HT-29 (cell line): ENCODE measurements at regions not wholly inside any gene's neighbourhood (a gene's known extent, or its start where the extent isn't known, plus 50 kb on each side); places are given as distances from the start of the nearest gene placed in this dataset.
"Not testable (repeated sequence)": the region's sequence is repeated elsewhere in the genome, so short reads cannot be mapped to it uniquely, and the experiment has no call there.

Experiments
- DNase-seq: peaks from one replicate; pipeline ENCODE4 v3.0.0-alpha.2; 2015; ENCODE audit warnings: low spot score

DNA sequence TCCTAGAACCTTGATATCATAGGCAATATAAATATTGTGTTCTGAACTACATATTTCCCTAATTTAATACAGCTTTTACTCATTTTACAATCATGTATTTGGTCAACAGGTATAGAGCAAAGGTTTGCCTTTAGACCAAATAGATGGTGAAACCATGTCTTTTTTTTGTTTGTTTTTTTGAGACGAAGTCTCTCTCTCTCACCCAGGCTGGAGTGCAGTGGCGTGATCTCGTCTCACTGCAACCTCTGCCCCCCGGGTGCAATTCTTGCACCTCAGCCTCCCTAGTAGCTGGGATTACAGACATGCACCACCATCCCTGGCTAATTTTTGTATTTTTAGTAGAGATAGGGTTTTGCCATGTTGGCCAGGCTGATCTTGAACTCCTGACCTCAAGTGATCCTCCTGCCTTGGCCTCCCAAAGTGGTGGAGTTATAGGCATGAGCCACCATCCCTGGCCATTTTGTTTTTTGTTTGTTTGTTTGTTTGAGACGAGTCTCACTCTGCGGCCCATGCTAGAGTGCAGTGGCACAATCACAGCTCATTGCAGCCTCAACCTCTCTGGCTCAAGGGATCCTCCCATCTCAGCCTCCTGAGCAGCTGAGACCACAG is 243.7 kb upstream of the FOXN3 start:
- DNase-seq: not testable (repeated sequence)

DNA sequence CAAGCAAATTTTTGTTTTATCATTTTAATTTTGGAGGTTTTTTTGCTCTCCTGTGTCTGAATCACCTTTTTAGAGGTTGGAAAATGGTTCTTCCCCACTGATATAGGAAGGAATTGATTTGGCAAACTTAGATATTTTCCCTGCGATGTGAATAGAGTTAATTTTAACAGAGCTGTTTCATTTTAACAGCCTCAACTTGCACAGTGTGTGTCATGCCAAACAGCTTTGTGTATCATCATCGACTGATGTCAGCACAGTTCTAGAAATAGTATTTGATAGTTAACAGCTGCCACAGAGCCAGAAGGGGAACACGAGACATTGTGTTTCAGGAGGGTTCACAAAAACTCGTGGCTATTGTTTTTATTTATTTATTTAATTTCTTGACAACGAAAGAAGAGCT is 243.1 kb upstream of the FOXN3 start:
- no peak for DNase-seq

DNA sequence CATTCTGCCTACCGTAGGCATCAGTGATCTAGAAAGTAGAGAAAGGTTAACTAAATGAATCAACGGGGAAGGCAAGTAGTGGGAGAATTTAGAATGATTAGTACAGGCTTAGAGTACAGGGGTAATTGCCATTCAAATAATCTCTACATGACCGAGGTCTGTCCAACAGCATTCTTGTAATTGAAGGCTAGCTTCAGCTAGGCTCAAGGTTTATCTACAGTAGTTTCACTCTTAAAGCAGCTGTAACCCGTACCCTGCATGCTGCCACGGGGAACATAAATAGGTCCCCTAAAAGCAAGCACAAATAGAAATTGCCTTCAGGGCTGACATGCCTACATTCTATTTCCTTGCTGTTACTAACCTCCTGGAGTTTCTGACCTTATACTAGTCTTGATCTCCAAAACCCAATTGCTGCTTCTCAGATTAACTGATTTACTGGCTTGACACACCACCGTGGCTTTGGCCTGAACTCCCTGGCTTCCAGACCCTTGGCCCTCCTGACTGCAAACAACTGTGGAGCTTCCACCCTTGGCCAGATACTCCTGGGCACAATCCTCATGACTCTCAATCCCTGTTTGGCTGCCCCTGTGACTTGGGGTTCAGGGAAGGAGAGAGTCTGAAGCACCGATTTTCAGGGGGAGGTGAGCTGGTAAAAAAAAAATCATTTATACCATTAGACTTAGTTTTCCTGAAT is 242.1 kb upstream of the FOXN3 start:
- no peak for DNase-seq

DNA sequence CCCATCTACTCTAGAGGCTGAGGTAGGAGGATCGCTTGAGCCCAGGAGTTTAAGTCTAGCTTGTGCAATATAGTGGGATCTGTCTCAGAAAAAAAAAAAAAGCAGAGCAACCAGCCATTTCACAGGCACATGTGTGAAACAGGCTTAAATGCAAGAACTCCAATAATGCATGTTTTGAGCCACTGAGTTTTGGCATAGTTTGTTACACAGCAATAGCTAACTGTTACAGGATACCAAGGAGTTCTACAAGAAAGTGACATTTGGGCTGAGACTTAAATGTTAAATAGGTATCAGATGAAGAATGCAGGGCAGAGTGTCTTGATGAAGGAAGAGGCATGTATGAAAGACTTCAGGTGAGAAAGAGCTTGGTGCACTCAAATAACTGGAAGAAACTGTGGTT is 240.0 kb upstream of the FOXN3 start:
- no peak for DNase-seq

DNA sequence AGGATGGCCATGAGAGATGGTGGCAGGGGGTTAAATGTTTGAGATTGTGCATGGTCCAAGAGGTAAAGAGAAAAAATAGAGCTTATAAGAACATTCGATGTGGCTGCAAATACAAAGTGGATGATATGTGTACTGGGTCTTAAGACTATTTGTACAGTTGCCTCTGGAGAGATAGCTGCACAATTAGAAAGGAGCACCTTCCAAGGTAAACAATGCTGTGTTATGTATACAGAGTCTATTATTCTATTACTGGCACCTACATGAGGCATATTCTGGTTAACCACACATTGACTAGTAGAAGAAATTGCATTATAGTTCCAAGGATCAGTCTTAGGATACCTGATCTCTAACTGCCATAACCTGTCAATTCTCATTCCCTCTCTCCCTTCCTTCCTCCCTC is 238.0 kb upstream of the FOXN3 start:
- no peak for DNase-seq

DNA sequence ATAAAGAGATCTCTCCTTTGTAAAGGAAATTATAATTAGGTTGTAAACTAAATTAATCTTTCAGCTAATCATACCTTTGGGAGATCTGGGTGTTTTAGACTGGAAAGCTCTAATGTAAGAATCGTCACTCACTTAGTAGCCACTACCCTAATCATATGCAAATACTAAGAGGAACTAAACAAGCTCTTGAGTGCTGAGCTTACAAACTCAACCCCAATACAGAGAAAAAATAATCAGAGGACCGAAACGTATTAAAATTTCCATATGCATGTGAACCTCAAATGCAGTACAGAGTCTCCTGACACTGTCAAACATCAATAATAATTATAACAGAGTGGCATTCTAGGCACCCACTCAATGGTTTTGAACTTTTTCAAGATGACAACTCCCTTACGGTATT is 235.3 kb upstream of the FOXN3 start:
- DNase-seq: no peak

DNA sequence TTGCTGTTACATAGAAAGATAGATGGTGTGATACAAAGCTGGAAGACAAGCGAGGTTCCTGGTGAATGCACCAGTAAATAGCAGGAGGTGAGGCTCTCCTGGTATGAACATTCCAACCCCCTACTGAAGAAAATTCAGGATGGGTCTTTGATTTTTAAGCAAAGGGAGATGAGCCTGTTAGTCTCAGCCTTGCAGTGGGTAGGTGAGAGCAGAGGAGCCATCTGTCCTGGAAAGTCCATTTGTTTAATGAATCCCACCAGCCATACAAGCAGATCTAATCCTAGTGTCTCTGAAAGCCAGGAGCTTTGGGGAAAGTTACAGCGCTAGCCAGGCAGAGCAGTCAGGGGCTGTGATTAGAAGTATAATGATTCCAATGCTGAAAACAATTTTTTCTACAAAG is 234.8 kb upstream of the FOXN3 start:
- no peak for DNase-seq

DNA sequence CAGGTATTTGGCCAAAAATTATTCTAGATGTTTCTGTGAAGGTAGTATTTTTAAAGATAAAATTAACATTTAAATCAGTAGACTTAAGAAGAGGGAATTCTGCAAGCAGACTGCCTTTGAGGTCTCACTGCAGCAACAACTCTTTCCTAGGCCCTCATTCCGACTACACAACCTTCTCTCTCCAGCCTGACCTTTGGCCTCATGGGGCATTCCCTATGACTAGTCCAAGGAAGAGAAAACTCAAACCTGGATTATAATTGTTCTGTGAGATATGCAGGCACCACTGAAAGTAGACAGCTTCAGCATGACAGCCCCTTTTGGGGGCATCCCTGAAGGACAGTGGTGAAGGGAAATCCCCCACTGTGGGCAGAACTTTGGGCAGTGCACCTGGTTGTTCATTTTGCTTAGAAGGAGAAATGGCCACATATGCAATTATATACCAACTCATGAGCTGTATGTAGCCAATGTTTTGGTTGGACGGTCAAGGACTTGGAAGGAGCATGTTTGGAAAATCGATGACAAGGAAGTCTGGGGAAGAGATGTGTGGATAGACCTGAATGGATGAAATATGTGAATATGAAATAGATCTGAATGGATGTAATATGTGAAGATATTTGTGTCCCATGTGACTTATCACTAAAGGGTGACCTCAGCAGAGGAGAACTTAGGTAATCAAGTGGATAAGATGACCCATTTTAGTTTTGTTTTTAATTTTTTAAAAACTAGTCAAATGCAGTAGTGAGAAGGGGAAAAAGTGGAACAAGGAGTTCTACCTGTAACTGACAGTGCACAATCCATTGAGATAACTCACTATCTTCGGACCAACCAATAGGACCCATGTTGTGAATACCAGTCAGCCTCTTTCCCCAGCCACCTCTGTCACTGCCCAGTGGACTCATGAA is 233.3 kb upstream of the FOXN3 start:
- no peak for DNase-seq

DNA sequence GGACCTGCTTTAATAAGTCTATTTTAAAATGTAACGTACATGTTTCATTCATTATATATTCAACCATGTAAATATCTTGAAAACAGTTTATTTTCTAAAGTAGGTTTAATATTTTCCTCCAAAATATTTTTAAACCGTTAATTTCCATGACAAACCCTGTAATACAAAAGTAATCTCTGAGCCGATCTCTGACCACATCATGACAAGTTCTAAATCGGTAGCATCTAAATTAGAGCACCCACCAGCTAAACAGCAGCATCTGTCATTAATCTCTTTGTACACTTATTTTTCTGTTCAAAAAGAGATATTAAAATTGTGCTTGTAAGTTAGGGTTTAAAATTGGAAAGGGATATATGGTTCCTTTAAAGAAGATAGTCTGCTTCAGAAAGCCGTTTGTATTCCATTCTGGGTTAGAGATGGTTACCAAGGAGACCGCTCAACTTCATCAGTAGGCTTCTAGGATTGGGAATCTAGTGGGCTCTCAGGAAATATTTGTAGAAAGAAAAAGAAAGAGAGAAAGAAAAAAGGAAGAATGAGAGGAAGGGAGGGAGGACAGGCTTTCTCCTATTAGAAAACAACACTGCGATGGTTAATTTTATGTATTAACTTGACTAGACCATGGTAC is 232.5 kb upstream of the FOXN3 start:
- DNase-seq: no peak

DNA sequence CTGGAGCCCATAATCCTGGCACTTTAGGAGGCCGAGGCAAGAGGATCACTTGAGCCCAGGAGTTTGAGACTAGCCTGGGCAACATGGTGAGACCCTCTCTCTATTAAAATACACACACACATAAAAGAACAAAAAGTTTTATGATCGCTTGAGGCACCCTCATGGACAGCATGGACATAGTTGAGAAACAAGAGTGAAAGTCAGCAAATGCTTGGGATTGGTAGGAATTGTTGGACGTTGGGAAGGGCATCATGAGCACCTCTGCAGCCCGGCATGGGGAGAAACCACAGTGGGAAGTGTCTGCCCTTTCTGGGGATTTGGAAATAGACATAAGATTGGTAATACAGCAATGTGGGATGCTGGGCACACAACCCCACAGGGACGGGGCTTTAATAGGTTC is 231.9 kb upstream of the FOXN3 start:
- DNase-seq: no peak

DNA sequence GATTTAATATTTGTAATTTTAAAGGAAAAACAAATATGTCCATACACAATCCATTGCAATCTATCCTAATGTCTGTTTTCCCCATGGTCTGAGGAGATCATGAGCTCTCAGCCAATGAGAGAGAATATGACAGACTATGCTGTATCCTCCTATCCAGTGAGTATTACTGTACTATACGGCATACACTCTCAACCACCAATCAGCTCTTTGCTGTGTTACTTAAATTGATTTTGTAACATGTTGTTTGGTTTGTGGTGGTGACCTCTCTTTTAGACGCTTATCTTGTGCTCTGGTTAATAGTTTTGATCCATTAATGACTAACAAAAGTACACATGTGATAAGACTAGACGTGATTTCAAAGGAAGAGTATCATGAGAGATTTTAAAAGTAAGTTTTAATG is 231.5 kb upstream of the FOXN3 start:
- DNase-seq: no peak

DNA sequence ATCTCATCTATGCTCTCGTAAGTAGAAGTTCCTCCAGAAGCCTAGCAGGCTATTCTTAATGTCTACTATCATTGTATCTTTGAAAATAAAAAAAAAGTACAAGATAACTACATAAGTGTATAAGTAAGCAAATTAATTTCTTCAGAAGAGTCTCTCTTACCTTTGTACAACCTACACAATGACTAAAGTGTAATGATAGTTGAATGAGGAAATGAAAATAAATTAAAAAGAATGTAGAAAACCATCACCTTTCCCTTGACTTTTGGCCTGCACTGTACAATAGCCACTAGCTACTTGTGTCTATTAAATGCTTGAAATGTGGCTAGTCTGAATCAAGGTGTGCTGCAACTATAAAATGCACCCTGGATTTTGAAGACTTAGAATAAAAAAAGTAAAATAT is 229.9 kb upstream of the FOXN3 start:
- DNase-seq: no peak

DNA sequence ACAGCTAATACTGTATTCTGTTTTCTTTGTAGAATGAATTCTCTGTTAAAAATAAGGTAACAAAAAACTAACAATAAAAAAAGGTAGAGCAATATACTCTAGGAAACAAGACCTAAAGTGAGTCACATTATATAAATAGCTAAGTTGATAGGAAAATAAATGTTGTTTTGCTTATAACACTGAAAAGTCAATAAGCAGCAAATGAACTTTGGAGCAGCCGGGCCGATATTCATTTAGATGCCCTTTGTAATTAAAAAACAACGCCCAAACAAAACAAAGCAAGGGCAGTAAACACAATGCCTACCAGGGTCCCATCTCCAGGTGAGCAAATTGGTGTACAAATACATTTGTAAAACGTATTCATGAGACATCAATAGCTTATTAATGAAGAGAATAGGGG is 227.6 kb upstream of the FOXN3 start:
- no peak for DNase-seq

DNA sequence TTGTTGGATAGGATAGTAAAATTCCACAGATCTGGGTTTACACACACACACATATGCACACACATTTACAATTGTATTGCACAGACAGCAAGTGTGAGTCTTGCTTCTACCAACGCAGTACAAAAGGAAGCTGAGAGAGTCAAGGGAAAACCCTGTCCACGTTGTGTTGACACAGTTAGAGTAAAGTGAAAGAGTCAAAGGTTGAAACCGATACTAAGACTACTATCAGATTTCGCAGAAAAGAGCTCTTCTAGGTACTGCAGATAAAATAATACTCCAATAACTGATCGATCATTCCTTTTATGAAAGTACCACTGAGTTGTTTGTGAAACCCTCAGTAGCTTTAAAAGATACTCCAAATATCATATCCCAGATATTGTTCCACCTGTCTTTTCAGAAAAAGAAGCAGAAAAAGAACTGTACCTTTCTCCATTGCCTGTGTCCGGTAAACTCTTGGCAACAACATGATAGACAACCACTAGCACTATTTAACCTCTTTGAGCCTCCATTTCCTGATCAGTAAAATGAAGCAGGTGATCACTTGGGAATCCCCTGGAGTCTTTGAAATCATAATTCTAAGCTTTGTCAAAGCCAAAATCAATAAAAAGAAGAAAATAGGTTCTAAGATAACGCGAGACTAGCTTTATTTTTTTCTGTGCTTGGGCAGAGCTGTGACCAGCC is 224.6 kb upstream of the FOXN3 start:
- no peak for DNase-seq

DNA sequence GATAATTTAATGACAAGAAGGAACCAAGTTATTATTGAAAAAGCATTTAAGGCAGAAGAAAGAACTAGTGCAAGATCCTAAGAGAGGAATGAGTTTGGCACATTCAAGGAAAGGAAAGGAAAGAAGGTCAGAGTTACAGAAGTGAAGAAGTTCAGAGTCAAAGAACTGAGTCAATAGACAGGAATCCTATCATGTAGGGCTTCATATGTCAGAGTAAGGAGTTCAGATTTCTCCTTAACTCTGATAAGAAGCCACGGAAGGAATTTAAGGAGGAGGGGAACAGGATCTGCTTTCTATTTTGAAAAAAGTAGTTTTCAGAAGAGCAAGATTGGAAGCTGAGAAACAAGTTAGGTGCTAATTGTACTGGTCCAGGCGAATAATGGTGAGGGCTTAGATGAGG is 223.1 kb upstream of the FOXN3 start:
- no peak for DNase-seq

DNA sequence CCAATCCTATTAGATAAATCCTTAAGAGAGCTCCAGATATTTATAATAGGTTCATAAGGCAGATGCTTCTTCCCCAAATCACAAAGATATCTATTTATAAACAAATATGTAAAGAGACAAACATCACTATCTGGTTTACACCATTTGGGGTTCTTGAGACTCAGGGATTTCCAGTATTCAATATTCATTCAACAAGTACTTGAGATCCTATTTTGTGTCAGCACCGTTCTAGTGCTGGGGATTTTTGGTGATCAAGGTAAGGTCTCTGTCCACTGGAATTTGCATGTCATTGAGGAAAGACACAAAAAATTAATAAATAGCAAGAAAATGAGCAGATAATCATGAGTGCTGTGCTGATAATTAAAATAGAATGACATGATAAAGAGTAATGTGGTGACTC is 222.7 kb upstream of the FOXN3 start:
- no peak for DNase-seq

DNA sequence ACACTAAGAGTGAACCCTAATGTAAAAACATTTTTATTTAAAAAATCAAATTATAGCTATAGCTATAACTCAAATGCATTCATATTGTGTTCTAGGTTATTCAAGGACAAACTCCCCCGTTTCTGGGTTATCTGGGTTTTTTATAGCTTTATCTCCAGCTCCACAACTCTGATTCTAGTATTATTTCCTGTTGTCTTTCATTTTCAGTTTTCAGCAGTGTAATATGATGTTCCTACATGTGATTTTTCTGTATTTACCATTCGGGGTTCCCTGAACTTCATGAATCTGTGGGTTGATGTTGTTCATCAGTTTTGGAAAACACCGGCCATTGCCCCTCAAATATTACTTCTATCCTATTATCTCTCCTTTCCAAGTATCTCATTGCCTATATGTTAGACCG is 221.9 kb upstream of the FOXN3 start:
- no peak for DNase-seq

DNA sequence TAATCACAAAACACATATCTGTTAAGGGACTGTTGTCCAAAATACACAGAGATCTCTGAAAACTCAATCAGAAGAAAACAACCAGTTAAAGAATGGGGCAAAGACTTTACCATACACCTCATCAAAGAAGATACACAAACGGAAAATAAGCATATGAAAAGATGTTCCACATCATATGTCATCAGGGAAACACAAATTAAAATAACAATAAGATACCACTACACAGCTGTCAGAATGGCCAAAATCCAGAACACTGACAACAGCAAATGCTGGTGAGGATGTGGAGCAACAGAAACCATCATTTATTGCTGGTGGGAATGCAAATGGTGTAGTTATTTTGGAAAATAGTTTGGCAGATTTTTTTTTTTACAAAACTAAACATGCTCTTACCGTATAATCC is 220.5 kb upstream of the FOXN3 start:
- no peak for DNase-seq

DNA sequence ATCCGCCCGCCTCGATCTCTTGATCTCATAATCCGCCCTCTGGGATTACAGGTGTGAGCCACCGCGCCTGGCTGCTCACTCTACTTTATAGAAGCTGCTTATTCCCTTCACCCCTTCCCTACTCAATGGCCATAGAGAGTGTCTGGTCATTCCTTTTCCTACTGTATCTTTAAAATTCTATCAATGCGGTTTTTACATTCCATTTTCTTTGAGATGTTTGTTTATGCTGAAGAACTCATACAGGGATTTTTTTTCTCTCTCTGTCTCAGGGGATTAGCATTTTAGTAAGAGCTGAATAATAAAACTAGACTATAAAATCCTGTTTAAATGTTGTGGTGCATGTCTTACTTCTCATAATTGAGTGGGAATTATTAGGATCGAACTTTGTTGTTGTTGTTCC is 218.6 kb upstream of the FOXN3 start:
- DNase-seq: no peak

DNA sequence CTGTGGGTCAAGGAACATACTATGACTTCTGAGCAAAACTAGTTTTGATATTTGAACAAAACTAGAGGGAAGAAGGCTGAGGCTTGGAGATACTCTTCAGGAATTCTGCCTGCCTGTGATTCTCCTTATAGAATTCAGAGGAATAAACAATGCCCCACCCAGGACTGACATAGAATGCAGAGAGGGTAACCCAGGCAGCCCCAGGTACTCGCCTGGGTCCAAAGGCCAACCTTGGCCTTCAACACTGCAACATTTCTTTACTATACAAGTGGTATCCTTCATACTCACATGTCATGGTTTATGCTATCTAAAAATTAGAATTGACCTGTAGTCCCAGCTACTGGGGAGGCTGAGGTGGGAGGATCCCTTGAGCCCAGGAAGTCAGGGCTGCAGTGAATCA is 217.0 kb upstream of the FOXN3 start:
- no peak for DNase-seq

DNA sequence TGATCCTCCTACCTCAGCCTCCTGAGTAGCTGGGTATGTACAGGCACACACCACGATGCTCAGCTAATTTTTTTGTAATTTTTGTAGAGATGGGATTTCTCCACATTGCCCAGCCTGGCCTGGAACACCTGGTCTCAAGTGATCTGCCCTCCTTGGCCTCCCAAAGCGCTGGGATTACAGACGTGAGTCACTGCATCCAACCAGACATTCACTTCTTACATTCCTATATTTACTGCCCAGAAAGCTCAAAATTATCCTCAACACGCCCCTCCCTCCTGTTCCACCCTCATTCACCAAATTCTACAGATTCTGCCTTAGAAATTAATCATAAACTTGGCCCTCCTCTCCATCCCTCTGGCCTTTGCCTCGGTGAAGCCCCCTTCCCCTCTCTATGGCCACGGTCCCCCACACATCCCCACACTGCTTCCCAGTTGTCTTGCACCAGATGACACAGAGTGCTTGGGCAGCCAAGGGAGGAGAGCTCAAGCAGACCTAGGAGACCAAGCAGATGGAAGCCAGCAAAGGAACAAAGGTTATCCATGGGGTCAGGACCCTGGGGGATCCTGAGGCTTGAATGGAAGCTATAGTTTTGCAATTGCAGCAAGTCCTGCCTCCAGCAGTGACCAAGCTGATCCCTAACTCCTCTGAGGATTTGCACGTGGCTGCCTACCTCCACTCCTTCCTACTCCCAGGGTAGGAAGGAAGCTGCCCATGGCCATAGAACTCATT is 213.2 kb upstream of the FOXN3 start:
- no peak for DNase-seq
